SK-N-SH treated with all-trans-retinoic acid at 6 μM for 48 hours (cell line): ENCODE measurements at regions not wholly inside any gene's neighbourhood (a gene's known extent, or its start where the extent isn't known, plus 50 kb on each side); places are given as distances from the start of the nearest gene placed in this dataset.

Experiments used
- ATAC-seq: fragments of 200-7000 bp; cut with Tn5 transposase; 3 replicates; pipeline ENCODE4 v1.9.1; 2020; ENCODE audit warnings: mild to moderate bottlenecking, moderate library complexity
- ARNTL ChIP-seq: fragments of 450-650 bp; formaldehyde crosslinking; IDR thresholded peaks from 2 replicates; pipeline ENCODE4 v1.5.0; 2020; ENCODE audit warnings: low read depth, mild to moderate bottlenecking, moderate library complexity, borderline replicate concordance
- BACH2 ChIP-seq: fragments of 250-450 bp; sonication (Bioruptor Pico); IDR thresholded peaks from 2 replicates; pipeline ENCODE4 v1.9.0; 2021; ENCODE audit warnings: mild to moderate bottlenecking, borderline replicate concordance
- CSDC2 ChIP-seq: fragments of 250-450 bp; sonication (Bioruptor Pico); IDR thresholded peaks from 2 replicates; pipeline ENCODE4 v1.5.0; 2020; ENCODE audit warnings: mild to moderate bottlenecking, moderate library complexity
- ESRRG ChIP-seq: fragments of 250-450 bp; sonication (Bioruptor Pico); IDR thresholded peaks from 2 replicates; pipeline ENCODE4 v1.6.1; 2021; ENCODE audit warnings: mild to moderate bottlenecking
- GLIS3 ChIP-seq: fragments of 250-450 bp; sonication (Bioruptor Pico); IDR thresholded peaks from 2 replicates; pipeline ENCODE4 v1.5.0; 2020; ENCODE audit warnings: mild to moderate bottlenecking, moderate library complexity
- OSR1 ChIP-seq: fragments of 250-450 bp; sonication (Bioruptor Pico); IDR thresholded peaks from 2 replicates; pipeline ENCODE4 v1.8.0; 2022; ENCODE audit warnings: moderate library complexity, mild to moderate bottlenecking, inconsistent platforms
- PPARA ChIP-seq: fragments of 250-450 bp; sonication (Bioruptor Pico); IDR thresholded peaks from 2 replicates; pipeline ENCODE4 v1.5.0; 2020; ENCODE audit warnings: mild to moderate bottlenecking, borderline replicate concordance
- RARB ChIP-seq: fragments of 250-450 bp; sonication (Bioruptor Pico); IDR thresholded peaks from 2 replicates; pipeline ENCODE4 v1.8.0; 2021; ENCODE audit warnings: mild to moderate bottlenecking, moderate library complexity
- SNAI2 ChIP-seq: fragments of 250-450 bp; sonication (Bioruptor Pico); IDR thresholded peaks from 2 replicates; pipeline ENCODE4 v1.5.0; 2020; ENCODE audit warnings: mild to moderate bottlenecking, moderate library complexity
- TCF4 ChIP-seq: fragments of 250-450 bp; sonication (Bioruptor Pico); IDR thresholded peaks from 2 replicates; pipeline ENCODE4 v1.8.0; 2021; ENCODE audit warnings: mild to moderate bottlenecking, moderate library complexity, borderline replicate concordance
- TSHZ2 ChIP-seq: fragments of 250-450 bp; sonication (Bioruptor Pico); IDR thresholded peaks from 2 replicates; pipeline ENCODE4 v1.5.0; 2020; ENCODE audit warnings: mild to moderate bottlenecking, moderate library complexity
- ZFP3 ChIP-seq: fragments of 250-450 bp; sonication (Bioruptor Pico); IDR thresholded peaks from 2 replicates; pipeline ENCODE4 v1.5.0; 2020; ENCODE audit warnings: mild to moderate bottlenecking, moderate library complexity
- ZFP30 ChIP-seq: fragments of 450-650 bp; formaldehyde crosslinking; IDR thresholded peaks from 2 replicates; pipeline ENCODE4 v1.5.0; 2022; ENCODE audit warnings: mild to moderate bottlenecking, moderate library complexity
- ZNF565 ChIP-seq: fragments of 450-650 bp; formaldehyde crosslinking; conservative IDR thresholded peaks from 2 replicates; pipeline ENCODE4 v1.5.0; 2020; ENCODE audit warnings: low read depth, mild to moderate bottlenecking, moderate library complexity
- ZNF70 ChIP-seq: fragments of 450-650 bp; formaldehyde crosslinking; IDR thresholded peaks from 2 replicates; pipeline ENCODE4 v1.5.0; 2020; ENCODE audit warnings: mild to moderate bottlenecking, moderate library complexity
- TF ChIP-seq, protein P1 (sequence below): fragments of 250-450 bp; sonication (Bioruptor Pico); IDR thresholded peaks from 2 replicates; pipeline ENCODE4 v1.5.1; 2021; ENCODE audit warnings: mild to moderate bottlenecking, moderate library complexity
- TF ChIP-seq, protein P2 (sequence below): fragments of 250-450 bp; sonication (Bioruptor Pico); IDR thresholded peaks from 2 replicates; pipeline ENCODE4 v1.5.1; 2020; ENCODE audit warnings: low read depth, mild to moderate bottlenecking, moderate library complexity
- TF ChIP-seq, protein P3 (sequence below): fragments of 250-450 bp; sonication (Bioruptor Pico); IDR thresholded peaks from 2 replicates; pipeline ENCODE4 v1.8.0; 2020; ENCODE audit warnings: mild to moderate bottlenecking, moderate library complexity, borderline replicate concordance

DNA sequence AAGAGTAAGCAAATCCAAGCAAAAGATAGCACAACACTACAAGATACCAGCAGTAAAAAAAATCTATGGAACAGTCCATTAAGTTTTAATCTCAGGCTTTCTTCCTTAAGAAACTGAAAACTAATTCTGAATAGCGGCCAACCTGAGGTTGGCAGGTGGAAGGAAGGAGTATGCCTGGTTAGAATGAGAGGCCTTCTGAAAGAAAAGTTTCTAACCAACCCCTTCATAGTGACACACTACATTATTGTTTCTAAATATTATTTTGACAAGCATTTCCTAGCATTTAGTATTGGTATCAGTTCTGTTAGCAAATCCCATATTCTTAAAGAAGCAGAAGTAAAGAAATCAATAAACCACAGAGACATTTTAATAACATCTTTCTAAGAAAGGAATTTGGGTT is 205.7 kb upstream of the PTBP2 start (continued):
- TF ChIP-seq TSHZ2 (CRISPR knock-in tag) (no peak), TCF4 (no peak), SNAI2 (CRISPR knock-in tag) (no peak)

GRCh38 chr1:96519851-96520578 is 201.6 kb upstream of the PTBP2 start:
- no peak for ATAC-seq
- TF ChIP-seq ZFP30 (CRISPR knock-in tag): no peak
- TF ChIP-seq, protein P1, sequence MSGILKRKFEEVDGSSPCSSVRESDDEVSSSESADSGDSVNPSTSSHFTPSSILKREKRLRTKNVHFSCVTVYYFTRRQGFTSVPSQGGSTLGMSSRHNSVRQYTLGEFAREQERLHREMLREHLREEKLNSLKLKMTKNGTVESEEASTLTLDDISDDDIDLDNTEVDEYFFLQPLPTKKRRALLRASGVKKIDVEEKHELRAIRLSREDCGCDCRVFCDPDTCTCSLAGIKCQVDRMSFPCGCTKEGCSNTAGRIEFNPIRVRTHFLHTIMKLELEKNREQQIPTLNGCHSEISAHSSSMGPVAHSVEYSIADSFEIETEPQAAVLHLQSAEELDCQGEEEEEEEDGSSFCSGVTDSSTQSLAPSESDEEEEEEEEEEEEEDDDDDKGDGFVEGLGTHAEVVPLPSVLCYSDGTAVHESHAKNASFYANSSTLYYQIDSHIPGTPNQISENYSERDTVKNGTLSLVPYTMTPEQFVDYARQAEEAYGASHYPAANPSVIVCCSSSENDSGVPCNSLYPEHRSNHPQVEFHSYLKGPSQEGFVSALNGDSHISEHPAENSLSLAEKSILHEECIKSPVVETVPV (CRISPR knock-in tag): no peak
- no peak for TF ChIP-seq PPARA (CRISPR knock-in tag)
- no peak for TF ChIP-seq ESRRG (CRISPR knock-in tag)
- TF ChIP-seq ZNF70: no peak
- no peak for TF ChIP-seq GLIS3 (CRISPR knock-in tag)
- TF ChIP-seq, protein P2, sequence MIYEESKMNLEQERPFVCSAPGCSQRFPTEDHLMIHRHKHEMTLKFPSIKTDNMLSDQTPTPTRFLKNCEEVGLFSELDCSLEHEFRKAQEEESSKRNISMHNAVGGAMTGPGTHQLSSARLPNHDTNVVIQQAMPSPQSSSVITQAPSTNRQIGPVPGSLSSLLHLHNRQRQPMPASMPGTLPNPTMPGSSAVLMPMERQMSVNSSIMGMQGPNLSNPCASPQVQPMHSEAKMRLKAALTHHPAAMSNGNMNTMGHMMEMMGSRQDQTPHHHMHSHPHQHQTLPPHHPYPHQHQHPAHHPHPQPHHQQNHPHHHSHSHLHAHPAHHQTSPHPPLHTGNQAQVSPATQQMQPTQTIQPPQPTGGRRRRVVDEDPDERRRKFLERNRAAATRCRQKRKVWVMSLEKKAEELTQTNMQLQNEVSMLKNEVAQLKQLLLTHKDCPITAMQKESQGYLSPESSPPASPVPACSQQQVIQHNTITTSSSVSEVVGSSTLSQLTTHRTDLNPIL (CRISPR knock-in tag): no peak
- no peak for TF ChIP-seq TSHZ2 (CRISPR knock-in tag)
- no peak for TF ChIP-seq RARB (CRISPR knock-in tag)
- TF ChIP-seq ARNTL: no peak
- no peak for TF ChIP-seq ZNF565 (CRISPR knock-in tag)
- no peak for TF ChIP-seq CSDC2
- no peak for TF ChIP-seq ZFP3 (CRISPR knock-in tag)
- no peak for TF ChIP-seq BACH2 (CRISPR knock-in tag)
- TF ChIP-seq SNAI2 (CRISPR knock-in tag): no peak
- TF ChIP-seq OSR1 (CRISPR knock-in tag): no peak
- TF ChIP-seq, protein P3, sequence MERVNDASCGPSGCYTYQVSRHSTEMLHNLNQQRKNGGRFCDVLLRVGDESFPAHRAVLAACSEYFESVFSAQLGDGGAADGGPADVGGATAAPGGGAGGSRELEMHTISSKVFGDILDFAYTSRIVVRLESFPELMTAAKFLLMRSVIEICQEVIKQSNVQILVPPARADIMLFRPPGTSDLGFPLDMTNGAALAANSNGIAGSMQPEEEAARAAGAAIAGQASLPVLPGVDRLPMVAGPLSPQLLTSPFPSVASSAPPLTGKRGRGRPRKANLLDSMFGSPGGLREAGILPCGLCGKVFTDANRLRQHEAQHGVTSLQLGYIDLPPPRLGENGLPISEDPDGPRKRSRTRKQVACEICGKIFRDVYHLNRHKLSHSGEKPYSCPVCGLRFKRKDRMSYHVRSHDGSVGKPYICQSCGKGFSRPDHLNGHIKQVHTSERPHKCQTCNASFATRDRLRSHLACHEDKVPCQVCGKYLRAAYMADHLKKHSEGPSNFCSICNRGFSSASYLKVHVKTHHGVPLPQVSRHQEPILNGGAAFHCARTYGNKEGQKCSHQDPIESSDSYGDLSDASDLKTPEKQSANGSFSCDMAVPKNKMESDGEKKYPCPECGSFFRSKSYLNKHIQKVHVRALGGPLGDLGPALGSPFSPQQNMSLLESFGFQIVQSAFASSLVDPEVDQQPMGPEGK (CRISPR knock-in tag): no peak

- no peak for TF ChIP-seq RARB (CRISPR knock-in tag)
- no peak for TF ChIP-seq TCF4
- TF ChIP-seq, protein P3 (CRISPR knock-in tag): no peak
- no peak for ATAC-seq
These were observed 201.0 kb upstream of the PTBP2 start for GRCh38 chr1:96520579-96520947.
